Endodermal cell (in vitro differentiated cells): ENCODE measurements at regions not wholly inside any gene's neighbourhood (a gene's known extent, or its start where the extent isn't known, plus 50 kb on each side); places are given as distances from the start of the nearest gene placed in this dataset.

Source experiments
- DNase-seq: peaks from one replicate; pipeline ENCODE4 v3.0.0-alpha.2; 2017
- H3K27ac ChIP-seq: 2 replicates; pipeline ENCODE4 v1.5.1; 2013; ENCODE audit warnings: mild to moderate bottlenecking, low read depth, low read length, moderate library complexity
- H3K27me3 ChIP-seq: 2 replicates; pipeline ENCODE4 v1.6.1; 2013; ENCODE audit warnings: mild to moderate bottlenecking, low read length, moderate library complexity; ENCODE audit not compliant: insufficient read depth, control insufficient read depth, poor library complexity, severe bottlenecking
- H3K36me3 ChIP-seq: 2 replicates; pipeline ENCODE4 v1.7.0; 2013; ENCODE audit warnings: mild to moderate bottlenecking, low read length, moderate library complexity; ENCODE audit not compliant: control insufficient read depth, insufficient read depth
- H3K4me1 ChIP-seq: one replicate; pipeline ENCODE4 v1.7.0; 2013; ENCODE audit warnings: low read length; ENCODE audit not compliant: control insufficient read depth, insufficient read depth
- H3K4me3 ChIP-seq: 2 replicates; pipeline ENCODE4 v1.5.1; 2013; ENCODE audit warnings: mild to moderate bottlenecking, low read length, moderate library complexity
- H3K9ac ChIP-seq: 2 replicates; pipeline ENCODE4 v1.6.1; 2013; ENCODE audit warnings: mild to moderate bottlenecking, low read length, moderate library complexity; ENCODE audit not compliant: poor library complexity, severe bottlenecking; ENCODE audit errors: extremely low read depth
- H3K9me3 ChIP-seq: 2 replicates; pipeline ENCODE4 v1.6.1; 2013; ENCODE audit warnings: mild to moderate bottlenecking, low read length, moderate library complexity; ENCODE audit not compliant: control insufficient read depth
- H3K27ac Mint-ChIP-seq: 2 replicates; pipeline ENCODE4 v1.8.0; 2020; ENCODE audit warnings: mixed read lengths
- H3K27me3 Mint-ChIP-seq: 2 replicates; pipeline ENCODE4 v1.8.0; 2021; ENCODE audit warnings: mild to moderate bottlenecking, mixed read lengths; ENCODE audit not compliant: insufficient read depth
- H3K36me3 Mint-ChIP-seq: 2 replicates; pipeline ENCODE4 v1.8.0; 2020; ENCODE audit warnings: low read depth, mixed read lengths
- H3K4me1 Mint-ChIP-seq: 2 replicates; pipeline ENCODE4 v1.8.0; 2020; ENCODE audit warnings: mixed read lengths
- H3K4me3 Mint-ChIP-seq: 2 replicates; pipeline ENCODE4 v1.8.0; 2020; ENCODE audit warnings: mild to moderate bottlenecking, moderate library complexity, mixed read lengths
- H3K9me3 Mint-ChIP-seq: 2 replicates; pipeline ENCODE4 v1.8.0; 2020; ENCODE audit warnings: mild to moderate bottlenecking, mixed read lengths
- WGBS, 2 experiments: methylation state at CpG; one replicate each; pipeline versions ENCODE4 v1.1.5 to v1.1.7; 2013; ENCODE audit warnings: missing lambda C conversion rate in 2 of 2, mixed read lengths in 1 of 2; ENCODE audit not compliant: insufficient coverage in 1 of 2, insufficient read length in 1 of 2; 5-methylcytosine and 5-hydroxymethylcytosine counted together
- TF ChIP-seq, protein P1 (sequence below): fragments of 200-600 bp; sonication (generic); conservative IDR thresholded peaks from 2 replicates; pipeline ENCODE4 v1.5.0; 2021; ENCODE audit warnings: antibody characterized with exemption, mild to moderate bottlenecking

- H3K36me3 ChIP-seq: no peaks in the 10 kb centered on the region
- Mint-ChIP-seq H3K9me3 (no peaks in the 10 kb centered on the region), H3K4me3 (no peak overlapping the region), H3K36me3 (no peaks in the 10 kb centered on the region), H3K4me1 (peaks cover 10% of the 10 kb centered on the region), H3K27me3 (no peaks in the 10 kb centered on the region), H3K27ac (no peak overlapping the region)
- 90% methylated on average over 3 to 4 of the region's 4 CpGs for WGBS, 2 experiments
- TF ChIP-seq, protein P1, sequence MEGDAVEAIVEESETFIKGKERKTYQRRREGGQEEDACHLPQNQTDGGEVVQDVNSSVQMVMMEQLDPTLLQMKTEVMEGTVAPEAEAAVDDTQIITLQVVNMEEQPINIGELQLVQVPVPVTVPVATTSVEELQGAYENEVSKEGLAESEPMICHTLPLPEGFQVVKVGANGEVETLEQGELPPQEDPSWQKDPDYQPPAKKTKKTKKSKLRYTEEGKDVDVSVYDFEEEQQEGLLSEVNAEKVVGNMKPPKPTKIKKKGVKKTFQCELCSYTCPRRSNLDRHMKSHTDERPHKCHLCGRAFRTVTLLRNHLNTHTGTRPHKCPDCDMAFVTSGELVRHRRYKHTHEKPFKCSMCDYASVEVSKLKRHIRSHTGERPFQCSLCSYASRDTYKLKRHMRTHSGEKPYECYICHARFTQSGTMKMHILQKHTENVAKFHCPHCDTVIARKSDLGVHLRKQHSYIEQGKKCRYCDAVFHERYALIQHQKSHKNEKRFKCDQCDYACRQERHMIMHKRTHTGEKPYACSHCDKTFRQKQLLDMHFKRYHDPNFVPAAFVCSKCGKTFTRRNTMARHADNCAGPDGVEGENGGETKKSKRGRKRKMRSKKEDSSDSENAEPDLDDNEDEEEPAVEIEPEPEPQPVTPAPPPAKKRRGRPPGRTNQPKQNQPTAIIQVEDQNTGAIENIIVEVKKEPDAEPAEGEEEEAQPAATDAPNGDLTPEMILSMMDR: peak; percentile 65
- H3K27ac ChIP-seq: no peak overlapping the region
- no peaks in the 10 kb centered on the region for H3K27me3 ChIP-seq
- peaks cover 4% of the 10 kb centered on the region for H3K4me1 ChIP-seq
- H3K4me3 ChIP-seq: no peak overlapping the region
- peak; percentile 66 for DNase-seq
- H3K9me3 ChIP-seq: no peaks in the 10 kb centered on the region
- no peak overlapping the region for H3K9ac ChIP-seq
These were observed 343.8 kb downstream of the CYRIA start for GRCh38 chr2:16321872-16322271.

GRCh38 chr2:16321256-16321655 lies 344.4 kb downstream of the CYRIA start:
- 93 to 95% methylated on average over 9 of the region's 9 CpGs for WGBS, 2 experiments
- H3K4me1 Mint-ChIP-seq: peaks cover 10% of the 10 kb centered on the region
- H3K36me3 ChIP-seq: no peaks in the 10 kb centered on the region
- H3K27me3 Mint-ChIP-seq: peaks cover 3% of the 10 kb centered on the region
- DNase-seq: no peak
- peak overlapping the region; percentile 42 for H3K27ac Mint-ChIP-seq
- no peaks in the 10 kb centered on the region for H3K36me3 Mint-ChIP-seq
- no peaks in the 10 kb centered on the region for H3K27me3 ChIP-seq
- no peak overlapping the region for H3K4me3 Mint-ChIP-seq
- no peak overlapping the region for H3K27ac ChIP-seq
- no peaks in the 10 kb centered on the region for H3K9me3 Mint-ChIP-seq
- no peaks in the 10 kb centered on the region for H3K9me3 ChIP-seq
- H3K9ac ChIP-seq: no peak overlapping the region
- TF ChIP-seq, protein P1: no peak
- no peak overlapping the region for H3K4me3 ChIP-seq
- peaks cover 4% of the 10 kb centered on the region for H3K4me1 ChIP-seq

GRCh38 chr2:16320716-16321115 lies 344.9 kb downstream of the CYRIA start:
- Histone ChIP-seq H3K27me3 (no peaks in the 10 kb centered on the region), H3K36me3 (no peaks in the 10 kb centered on the region), H3K4me1 (peaks cover 4% of the 10 kb centered on the region), H3K9me3 (no peaks in the 10 kb centered on the region), H3K9ac (no peak overlapping the region), H3K4me3 (no peak overlapping the region), H3K27ac (no peak overlapping the region)
- H3K4me1 Mint-ChIP-seq: peaks cover 10% of the 10 kb centered on the region
- peak overlapping the region; percentile 42 for H3K27ac Mint-ChIP-seq
- DNase-seq: no peak
- no peaks in the 10 kb centered on the region for H3K36me3 Mint-ChIP-seq
- H3K9me3 Mint-ChIP-seq: no peaks in the 10 kb centered on the region
- TF ChIP-seq, protein P1: no peak
- H3K27me3 Mint-ChIP-seq: peaks cover 3% of the 10 kb centered on the region
- WGBS, 2 experiments: 82 to 83% methylated on average over 10 to 11 of the region's 11 CpGs
- H3K4me3 Mint-ChIP-seq: no peak overlapping the region
